ENCODE measurements at regions not wholly inside any gene's neighbourhood (a gene's known extent, or its start where the extent isn't known, plus 50 kb on each side); places are given as distances from the start of the nearest gene placed in this dataset.

DNA sequence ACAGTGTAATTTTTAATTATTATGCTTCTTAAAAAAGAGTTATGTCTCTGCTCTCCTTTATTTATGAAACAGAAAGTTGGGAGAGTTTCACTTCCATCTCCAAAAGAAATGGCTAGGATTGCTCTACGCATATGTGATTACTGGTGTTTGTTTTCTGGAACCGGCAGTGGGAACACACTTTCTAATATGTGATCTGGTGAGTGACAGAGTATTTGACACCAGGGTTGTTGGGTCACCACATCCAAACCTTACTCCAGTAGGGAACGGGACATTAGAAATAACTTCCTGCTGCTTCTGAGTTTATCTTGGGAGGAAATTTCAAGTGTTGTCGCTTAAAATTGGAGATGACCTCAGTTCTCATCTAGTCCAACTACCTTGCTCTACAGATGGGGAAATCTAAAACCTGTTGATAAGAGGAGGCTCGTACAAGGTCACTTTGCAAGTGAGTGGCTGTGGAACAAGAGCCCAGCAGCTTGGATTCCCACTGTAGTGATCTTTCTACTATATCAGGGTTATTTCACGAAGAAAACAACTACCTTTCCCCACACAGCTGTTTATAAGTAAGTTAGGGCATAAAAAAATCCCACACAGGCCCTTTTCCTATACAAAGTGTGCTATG is 108.5 kb downstream of the TTC32 start:
- TF ChIP-seq, protein P1, sequence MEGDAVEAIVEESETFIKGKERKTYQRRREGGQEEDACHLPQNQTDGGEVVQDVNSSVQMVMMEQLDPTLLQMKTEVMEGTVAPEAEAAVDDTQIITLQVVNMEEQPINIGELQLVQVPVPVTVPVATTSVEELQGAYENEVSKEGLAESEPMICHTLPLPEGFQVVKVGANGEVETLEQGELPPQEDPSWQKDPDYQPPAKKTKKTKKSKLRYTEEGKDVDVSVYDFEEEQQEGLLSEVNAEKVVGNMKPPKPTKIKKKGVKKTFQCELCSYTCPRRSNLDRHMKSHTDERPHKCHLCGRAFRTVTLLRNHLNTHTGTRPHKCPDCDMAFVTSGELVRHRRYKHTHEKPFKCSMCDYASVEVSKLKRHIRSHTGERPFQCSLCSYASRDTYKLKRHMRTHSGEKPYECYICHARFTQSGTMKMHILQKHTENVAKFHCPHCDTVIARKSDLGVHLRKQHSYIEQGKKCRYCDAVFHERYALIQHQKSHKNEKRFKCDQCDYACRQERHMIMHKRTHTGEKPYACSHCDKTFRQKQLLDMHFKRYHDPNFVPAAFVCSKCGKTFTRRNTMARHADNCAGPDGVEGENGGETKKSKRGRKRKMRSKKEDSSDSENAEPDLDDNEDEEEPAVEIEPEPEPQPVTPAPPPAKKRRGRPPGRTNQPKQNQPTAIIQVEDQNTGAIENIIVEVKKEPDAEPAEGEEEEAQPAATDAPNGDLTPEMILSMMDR (IDR thresholded peaks at IDR 0.05): no peak
- no peaks in the 10 kb centered on the region for H3K9me3 ChIP-seq
- H3K36me3 ChIP-seq: no peaks in the 10 kb centered on the region
- H3K4me1 ChIP-seq: peaks cover 0 to 10% of the 10 kb centered on the region in 2 donors
- no peaks in the 10 kb centered on the region for H3K27me3 ChIP-seq
- H3K4me3 ChIP-seq: no peak overlapping the region
- intact Hi-C loops (cut with DNase I): loop anchor here (10.0 kb wide), 1 partner anchor 1338 kb away; no protein-coding TSS in a partner anchor
- H3K27ac ChIP-seq: peak overlapping the region in 1 of 2 donors; percentile 17
- no peak for DNase-seq (ENCODE audit: low spot score in 2 of 2)

DNA sequence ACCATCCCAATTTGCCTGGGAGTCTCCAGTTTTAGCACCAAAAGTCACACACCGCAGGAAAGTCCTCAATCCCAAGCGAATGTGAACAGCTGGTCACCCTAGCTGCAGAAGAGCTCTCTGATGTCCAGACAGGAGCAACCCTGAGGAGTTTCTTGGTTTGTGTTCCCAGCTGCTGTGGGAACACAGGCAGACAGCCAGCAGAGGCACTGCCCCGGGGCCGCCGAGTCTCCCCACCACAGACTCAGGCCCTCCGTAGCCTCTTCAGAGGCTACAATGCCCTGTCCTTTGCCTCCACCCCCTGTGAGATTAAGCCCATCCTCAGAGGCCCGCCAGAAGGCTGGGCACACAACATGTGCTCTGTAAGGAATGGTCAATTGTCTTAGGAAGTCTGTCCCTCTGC is 111.5 kb downstream of the TTC32 start:
- TF ChIP-seq, protein P1 (IDR thresholded peaks at IDR 0.05): no peak
- peak in 1 of 2 donors; percentile 53 for DNase-seq (ENCODE audit: low spot score in 2 of 2)
- H3K4me1 ChIP-seq: peaks cover 6 to 14% of the 10 kb centered on the region in 2 donors
- no peaks in the 10 kb centered on the region for H3K9me3 ChIP-seq
- no peak overlapping the region for H3K27ac ChIP-seq
- intact Hi-C loops (cut with DNase I): loop anchor here (10.0 kb wide), 1 partner anchor 1335 kb away; no protein-coding TSS in a partner anchor
- no peak overlapping the region for H3K4me3 ChIP-seq
- H3K27me3 ChIP-seq: no peaks in the 10 kb centered on the region
- no peaks in the 10 kb centered on the region for H3K36me3 ChIP-seq

DNA sequence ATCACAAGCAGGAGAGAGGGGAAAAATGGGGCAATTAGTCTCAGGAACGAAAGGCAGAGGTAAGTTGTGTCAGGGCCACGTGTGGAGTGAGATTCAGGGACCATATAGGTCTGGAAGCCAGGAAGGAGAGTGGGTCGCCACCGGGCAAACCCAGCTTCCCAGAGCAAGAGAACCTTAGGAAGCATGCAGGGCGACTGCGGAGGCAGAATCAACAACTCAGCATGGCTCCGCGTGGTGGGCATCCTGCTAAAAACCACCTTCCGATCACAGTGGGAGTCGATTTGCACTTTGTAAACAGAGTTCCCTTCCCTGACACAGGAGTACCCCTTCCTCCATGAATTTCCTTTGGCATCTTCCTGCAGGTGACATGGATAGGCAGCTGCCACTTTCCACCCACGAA is 114.6 kb downstream of the TTC32 start:
- Histone ChIP-seq H3K27ac (peak overlapping the region; percentile 63 to 84), H3K4me3 (no peak overlapping the region), H3K36me3 (no peaks in the 10 kb centered on the region), H3K27me3 (no peaks in the 10 kb centered on the region), H3K4me1 (peaks cover 6 to 19% of the 10 kb centered on the region in 2 donors), H3K9me3 (no peaks in the 10 kb centered on the region)
- intact Hi-C loops (cut with DNase I): loop anchor here (2.0 kb wide), 1 partner anchor 14 kb away; no protein-coding TSS in a partner anchor
- TF ChIP-seq, protein P1 (IDR thresholded peaks at IDR 0.05): no peak
- DNase-seq (ENCODE audit: low spot score in 2 of 2): no peak

DNA sequence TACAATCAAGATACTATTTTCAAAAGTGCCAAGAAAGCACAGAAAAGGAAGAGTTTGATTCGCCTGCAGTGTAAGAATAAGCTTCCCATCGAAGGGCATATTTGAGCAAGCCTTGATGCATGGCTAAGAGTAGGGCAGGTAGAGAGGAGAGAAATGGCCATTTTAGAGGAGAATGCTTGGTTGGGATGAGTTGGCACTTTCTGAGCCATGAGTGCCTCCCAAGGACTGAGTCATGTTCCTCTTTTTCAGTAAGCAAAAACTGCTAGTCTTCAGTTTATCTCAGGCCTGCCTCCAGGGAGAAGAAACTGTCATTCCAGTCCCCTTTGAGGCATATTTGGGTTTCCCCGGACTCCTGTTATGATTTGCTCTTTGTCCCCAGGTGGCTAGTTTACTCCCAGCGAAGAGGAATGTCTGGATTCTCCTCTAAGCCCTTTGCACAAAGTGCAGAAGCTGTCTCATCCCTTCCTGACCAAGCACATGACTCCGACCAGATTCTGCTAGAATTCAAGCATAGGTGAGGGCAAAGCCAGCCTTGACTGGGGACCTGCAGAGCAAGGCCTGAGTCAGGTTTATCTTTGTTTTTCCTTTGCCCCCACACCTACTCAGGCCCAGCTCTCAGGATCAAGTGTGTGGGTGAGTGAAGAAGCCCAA is 115.2 kb downstream of the TTC32 start:
- H3K27me3 ChIP-seq: no peaks in the 10 kb centered on the region
- intact Hi-C loops (cut with DNase I): loop anchor here (2.0 kb wide), 1 partner anchor 14 kb away; no protein-coding TSS in a partner anchor
- TF ChIP-seq, protein P1 (IDR thresholded peaks at IDR 0.05): no peak
- no peaks in the 10 kb centered on the region for H3K36me3 ChIP-seq
- no peaks in the 10 kb centered on the region for H3K9me3 ChIP-seq
- peak overlapping the region; percentile 63 to 84 for H3K27ac ChIP-seq
- H3K4me1 ChIP-seq: peaks cover 6 to 19% of the 10 kb centered on the region in 2 donors
- peak in 1 of 2 donors; percentile 40 for DNase-seq (ENCODE audit: low spot score in 2 of 2)
- no peak overlapping the region for H3K4me3 ChIP-seq

DNA sequence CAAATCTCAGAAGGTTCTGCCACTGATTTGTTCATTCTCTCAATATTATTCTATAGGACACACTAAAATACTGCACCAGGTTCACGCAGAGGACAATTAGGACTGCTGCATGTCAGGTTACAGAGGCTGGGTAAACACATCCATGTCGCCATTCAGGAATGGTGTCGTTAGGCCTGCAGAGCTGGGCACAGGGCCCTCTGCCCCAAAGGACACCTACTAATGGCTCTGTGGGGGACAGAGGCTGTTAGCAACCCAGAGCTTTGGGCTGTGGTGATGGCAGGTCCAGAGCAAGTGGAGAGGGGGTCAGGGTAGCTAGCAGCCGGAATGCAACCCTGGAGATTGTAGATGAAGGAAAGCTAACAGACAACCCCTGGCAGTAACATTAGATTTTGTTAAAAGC is 115.9 kb downstream of the TTC32 start:
- intact Hi-C loops (cut with DNase I): loop anchor here (2.0 kb wide), 1 partner anchor 15 kb away; no protein-coding TSS in a partner anchor
- Histone ChIP-seq H3K27ac (peak overlapping the region; percentile 63 to 84), H3K4me3 (no peak overlapping the region), H3K27me3 (no peaks in the 10 kb centered on the region), H3K9me3 (no peaks in the 10 kb centered on the region), H3K36me3 (no peaks in the 10 kb centered on the region), H3K4me1 (peaks cover 6 to 19% of the 10 kb centered on the region in 2 donors)
- TF ChIP-seq, protein P1 (IDR thresholded peaks at IDR 0.05): no peak
- peak in 1 of 2 donors; percentile 62 for DNase-seq (ENCODE audit: low spot score in 2 of 2)

All from ascending aorta (tissue), 2 donors.